HuH-7.5 (cell line): ENCODE measurements at regions not wholly inside any gene's neighbourhood (a gene's known extent, or its start where the extent isn't known, plus 50 kb on each side); places are given as distances from the start of the nearest gene placed in this dataset.

ENCODE experiments used
- DNase-seq: peaks from one replicate; pipeline ENCODE4 v3.0.0; 2011; ENCODE audit warnings: low spot score

GRCh38 chr10:3625959-3626751 is 158.9 kb downstream of the KLF6 start:
- DNase-seq: no peak

DNA sequence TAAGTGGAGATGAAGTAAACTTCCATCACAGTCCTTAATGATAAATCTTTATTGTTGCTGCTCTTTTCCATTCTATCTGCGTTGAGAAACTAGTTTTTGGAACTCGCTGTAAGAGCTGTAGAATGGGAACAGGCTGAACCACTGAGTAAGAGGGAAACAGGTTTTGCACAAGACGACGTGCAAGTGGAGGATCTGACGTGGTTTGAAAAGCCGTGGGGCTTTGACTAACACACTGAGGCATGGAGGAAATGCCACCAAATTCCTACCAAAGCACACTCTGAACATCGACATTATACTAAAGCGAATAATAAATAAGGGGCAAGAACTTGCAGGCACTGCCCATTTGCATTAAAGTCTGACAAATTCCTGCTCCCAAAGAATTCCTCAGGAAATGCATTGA is 160.6 kb downstream of the KLF6 start:
- no peak for DNase-seq

GRCh38 chr10:3623746-3624145 is 161.3 kb downstream of the KLF6 start:
- no peak for DNase-seq

DNA sequence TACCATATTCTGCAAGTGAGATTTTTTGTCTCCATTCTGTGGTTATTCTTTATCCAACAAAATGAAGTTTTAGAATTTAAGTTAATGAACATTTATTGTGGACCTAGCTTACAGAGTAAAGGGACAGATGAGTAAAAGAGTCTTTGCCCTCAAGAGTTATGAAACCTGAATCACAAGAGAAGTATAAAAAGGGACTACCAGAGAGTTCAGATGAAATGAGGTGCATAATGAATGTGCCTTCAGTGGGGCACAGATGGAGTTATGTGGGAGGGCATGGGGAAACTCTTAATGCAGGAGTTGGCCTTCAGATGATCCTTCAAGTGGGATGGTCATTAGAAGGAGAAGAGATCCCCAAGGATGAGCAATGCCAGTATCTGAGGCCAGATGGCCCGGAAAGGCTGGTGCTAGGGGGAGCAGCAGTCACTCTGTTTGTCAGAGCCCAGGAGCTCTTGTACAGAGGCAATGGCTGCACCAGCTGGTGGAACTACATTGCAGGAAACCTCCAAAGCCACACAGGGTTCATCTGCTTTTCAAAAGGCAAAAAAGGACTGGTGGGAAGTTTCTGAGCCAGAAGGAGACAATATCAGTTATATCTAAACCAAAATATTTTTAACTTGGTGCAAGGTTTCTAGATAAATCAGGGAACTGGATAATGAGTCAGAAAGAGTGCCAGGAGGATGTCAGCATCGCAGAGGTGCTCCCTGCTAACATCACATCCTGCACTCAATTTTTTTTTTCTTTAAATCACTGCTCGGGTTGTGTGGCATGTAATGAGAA is 162.0 kb downstream of the KLF6 start:
- no peak for DNase-seq

- no peak for DNase-seq
Measured at GRCh38 chr10:3622427-3622826, 162.6 kb downstream of the KLF6 start.

DNA sequence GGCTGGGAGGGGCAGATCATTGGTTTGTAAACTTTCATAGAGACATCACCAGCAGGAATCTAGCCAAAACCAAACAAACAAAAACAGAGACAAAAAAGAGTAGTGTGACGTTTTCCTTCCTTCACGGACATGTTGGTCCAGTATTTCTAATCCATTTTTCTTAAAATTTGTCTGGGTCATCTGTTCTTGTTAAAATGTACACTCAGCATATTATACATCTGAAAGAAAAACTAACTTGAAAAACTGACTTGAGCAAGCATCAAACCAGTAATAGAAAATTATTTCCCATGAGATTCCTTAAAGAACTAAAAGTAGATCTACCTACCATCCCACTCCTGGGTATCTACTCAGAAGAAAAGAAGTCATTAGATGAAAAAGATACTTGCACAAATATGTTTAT is 164.2 kb downstream of the KLF6 start:
- no peak for DNase-seq

DNA sequence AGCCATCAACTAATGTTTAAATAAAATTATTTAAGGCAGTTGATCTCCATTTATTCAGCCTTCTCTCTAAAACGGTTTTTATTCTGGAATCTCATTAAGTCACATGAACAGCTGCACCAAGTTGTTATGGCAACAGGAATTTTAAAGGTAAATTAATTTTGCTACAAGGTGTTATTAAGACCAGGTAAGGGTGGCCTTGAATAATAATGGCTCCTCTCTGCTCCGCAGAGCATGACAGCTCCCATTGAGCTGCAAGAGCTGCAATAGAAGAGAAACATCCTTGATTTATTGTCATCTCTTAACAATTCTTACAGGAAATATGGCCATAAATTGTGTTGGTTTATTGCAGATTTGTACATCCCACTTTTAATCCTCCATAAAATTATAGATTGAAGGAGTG is 165.8 kb downstream of the KLF6 start:
- DNase-seq: no peak

GRCh38 chr10:3616880-3617279 is 168.1 kb downstream of the KLF6 start:
- no peak for DNase-seq

DNA sequence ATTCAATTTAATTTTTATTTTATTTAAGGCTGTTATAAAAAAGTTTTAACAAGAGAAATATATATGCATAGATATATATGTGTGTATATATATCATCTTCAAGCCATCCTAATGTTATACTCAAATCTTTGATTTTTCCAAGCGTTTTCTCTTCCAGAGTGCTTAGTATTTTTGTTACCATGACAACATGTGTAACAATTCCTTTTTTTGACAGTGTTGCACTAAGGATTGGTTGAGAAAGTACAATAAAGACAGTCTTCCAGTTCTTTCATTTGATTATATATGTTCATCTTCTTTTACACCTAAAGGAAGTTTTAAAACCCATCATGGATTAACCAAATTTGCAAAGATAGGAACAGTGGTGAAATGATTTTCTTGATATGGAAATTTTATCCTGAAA is 171.7 kb downstream of the KLF6 start:
- no peak for DNase-seq

DNA sequence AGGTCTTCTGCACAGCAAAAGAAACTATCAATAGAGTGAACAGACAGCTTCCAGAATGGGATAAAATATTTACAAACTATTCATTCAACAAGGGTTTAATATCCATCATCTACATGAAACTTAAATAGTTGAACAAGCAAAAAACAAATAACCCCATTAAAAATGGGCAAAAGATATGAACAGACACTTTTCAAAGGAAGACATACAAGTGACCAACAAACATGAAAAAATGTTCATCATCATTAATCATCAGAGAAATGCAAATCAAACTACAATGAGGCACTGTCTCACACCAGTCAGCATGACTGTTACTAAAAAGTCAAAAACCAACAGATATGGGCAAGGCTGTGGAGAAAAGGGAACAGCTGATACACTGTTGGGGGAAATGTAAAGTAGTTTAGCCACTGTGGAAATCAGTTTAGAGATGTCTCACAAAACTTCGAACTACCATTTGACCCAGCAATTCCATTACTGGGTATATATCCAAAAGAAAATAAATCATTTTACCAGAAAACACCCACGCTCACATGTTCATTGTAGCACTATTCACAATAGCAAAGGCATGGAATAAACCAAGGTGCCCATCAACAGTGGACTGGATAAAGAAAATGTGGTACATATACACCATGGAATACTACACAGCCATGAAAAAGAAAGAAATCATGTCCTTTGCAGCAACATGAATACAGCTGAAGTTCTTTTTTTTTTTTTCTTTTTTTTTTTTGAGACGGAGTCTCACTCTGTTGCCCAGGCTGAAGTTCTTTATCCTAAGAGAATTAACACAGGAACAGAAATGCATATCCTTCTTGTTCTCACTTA is 172.6 kb downstream of the KLF6 start:
- no peak for DNase-seq

DNA sequence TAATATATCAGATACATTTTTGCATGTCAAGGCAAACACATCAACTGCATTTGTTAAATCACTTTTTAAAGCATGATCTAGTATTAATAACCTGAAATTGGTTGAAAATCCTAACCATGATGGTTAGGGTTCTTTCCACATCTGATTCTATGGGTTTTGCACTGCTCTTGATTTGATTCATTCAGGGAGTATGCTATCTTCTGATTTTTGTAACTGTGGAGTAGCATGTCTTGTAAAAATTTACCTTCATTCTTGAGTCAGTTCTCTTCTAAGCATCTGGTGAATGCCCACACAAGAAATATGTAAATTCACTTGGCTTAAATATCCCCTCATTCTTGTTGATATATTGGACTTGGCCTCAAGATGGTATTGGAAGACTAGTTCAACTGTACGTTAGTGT is 178.7 kb downstream of the KLF6 start:
- DNase-seq: no peak

DNA sequence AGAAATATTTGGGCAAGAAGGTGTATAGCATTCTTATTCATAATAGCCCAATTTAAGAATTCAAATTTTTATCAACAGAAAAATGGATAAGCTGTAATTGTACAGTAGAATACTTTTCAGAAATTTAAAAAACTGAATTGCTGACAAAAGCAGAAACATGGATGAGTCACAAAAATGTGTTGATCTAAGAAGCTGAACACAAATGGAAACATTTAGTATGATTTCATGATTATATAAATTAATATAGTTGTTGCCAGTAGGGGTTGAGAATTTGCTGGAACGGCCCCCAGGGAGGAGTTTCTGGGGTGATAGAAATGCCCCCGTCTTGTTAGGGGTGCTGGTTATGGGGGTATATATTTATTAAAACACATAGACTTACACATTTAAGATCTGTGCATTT is 179.1 kb downstream of the KLF6 start:
- no peak for DNase-seq

DNA sequence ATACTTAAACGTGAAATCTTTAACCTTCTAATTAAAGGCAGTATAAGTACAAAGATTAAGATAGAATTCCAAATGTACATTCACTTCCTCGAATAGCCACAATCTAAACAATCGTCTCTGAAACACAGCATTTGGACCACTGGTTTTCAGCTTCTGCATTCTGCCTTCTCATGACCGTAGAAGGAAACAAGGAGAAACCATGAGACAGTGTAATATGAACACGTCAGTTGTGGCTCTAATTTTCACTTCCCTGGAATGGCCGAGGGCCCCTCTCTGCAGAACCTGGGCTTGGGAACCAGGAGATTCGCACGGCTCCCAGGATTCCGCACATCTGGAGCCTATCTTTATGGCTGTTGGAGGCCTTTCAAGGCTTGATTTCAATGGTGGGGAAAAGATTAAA is 189.3 kb downstream of the KLF6 start:
- no peak for DNase-seq

GRCh38 chr10:3593611-3594010 is 191.4 kb downstream of the KLF6 start:
- no peak for DNase-seq

GRCh38 chr10:3592424-3592823 is 192.6 kb downstream of the KLF6 start:
- DNase-seq: no peak

GRCh38 chr10:3588816-3589215 is 196.2 kb downstream of the KLF6 start:
- no peak for DNase-seq

DNA sequence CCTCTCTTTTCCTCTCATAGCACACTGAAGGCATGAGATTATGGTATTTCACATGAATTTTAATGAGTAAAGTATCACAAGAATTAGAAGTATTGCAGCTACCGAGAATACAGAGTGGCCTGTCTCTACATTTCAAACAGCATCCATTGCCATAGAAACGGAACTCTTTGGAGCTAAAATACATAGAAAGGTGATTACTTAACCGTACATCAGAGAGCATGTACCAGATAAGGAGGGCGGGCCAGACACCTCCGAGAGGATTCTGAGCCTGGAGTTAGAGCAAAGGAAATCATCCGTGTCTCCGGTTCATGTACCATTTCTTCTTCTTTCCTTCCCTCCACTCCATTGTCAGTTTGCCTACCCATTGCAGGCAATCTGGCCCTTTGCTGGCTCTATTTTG is 196.7 kb downstream of the KLF6 start:
- DNase-seq: no peak

DNA sequence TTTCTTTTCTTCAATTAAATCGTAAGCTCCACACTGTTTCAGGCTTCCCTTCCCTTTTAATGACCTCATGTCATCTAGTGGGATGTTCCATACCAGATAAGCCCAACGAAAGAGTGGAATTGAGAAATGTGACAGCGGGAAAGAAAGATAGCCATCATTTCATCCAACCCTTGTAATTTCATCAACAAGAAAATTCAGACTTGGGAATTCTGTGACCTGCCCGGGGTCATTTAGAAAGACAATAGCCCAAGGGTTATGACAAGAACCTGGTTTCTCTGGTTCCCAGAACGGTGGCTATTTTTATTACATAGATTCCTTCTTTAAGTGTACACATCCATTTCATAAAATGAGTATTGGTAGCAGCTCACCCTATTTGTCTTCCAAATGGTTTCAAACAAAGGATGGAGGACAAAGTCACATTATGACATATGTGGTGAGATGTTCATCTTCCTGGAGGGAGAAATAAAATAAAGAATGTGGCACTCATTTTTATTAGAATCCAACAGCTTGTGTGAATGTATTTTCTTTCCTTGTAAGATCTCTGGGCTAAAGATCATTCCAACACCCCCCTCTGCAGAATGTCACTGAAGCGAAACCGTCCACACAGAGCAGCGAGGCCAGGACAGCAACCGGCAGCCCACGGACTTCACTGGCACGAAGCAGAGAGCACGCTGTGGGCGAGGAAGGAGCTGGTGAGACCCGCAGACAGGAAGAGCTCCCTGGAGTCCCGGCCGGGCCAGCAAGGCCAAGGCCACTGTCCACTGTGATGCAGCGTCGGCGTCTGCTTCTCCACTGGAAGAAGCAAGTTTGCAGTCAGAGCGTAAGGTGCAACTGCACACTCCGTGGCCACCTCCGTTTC is 199.9 kb downstream of the KLF6 start:
- DNase-seq: no peak

DNA sequence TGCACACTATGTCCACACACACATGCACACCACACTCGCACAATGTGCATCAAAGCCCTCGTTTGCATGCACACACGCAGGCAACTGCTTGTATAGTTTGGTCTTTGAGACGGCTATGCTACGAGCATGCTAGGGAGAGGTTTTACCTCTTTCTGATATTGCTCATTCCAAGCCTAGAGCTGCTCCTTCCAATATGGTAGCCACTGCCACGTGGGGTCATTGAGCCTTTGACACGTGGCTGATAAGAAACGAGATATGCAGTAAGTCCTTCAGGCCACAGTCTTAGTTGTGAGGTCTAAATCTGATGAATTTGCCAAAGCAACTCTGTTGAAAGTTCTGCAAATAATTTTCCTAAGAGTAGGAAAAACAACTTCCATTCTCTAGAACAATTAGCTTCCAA is 204.4 kb downstream of the KLF6 start:
- DNase-seq: no peak

GRCh38 chr10:3579845-3580244 is 205.2 kb downstream of the KLF6 start:
- no peak for DNase-seq

- no peak for DNase-seq
Measured at GRCh38 chr10:3578682-3579081, 206.3 kb downstream of the KLF6 start.

DNA sequence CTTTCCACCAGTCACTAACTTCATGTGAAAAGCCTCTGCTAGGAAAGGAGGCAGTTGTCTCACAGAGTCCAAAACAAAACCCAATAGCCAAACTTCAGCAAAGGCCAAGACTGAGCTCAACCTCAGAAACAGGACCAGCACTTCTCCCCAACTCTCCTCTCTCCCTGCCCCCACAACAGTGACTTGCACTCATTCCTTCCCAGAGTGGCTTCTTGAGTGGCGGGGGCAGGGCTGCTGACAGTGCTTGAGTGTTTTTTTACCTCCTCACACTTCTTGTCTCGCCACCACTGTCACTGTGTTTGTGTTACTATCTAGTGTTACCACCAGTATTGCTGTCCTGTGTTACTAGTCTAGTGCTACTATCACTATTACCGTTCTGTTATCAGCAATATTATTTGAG is 206.8 kb downstream of the KLF6 start:
- DNase-seq: no peak
